Duodenal mucosa (tissue), 2 donors: ENCODE measurements at regions not wholly inside any gene's neighbourhood (a gene's known extent, or its start where the extent isn't known, plus 50 kb on each side); places are given as distances from the start of the nearest gene placed in this dataset.

Source experiments
- H3K27ac ChIP-seq: one replicate; pipeline ENCODE4 v1.7.0; 2013; ENCODE audit warnings: low read depth, low read length
- H3K27me3 ChIP-seq, 2 donors: one replicate each; pipeline ENCODE4 v1.7.0; 2013; ENCODE audit warnings: low read length in 2 of 2, control low read depth in 1 of 2; ENCODE audit not compliant: insufficient read depth in 2 of 2, control insufficient read depth in 1 of 2
- H3K36me3 ChIP-seq, 2 donors: one replicate each; pipeline ENCODE4 v1.7.0; 2013; ENCODE audit warnings: low read length in 2 of 2, control low read depth in 1 of 2; ENCODE audit not compliant: insufficient read depth in 2 of 2, control insufficient read depth in 1 of 2
- H3K4me1 ChIP-seq, 2 donors: one replicate each; pipeline ENCODE4 v1.7.0; 2013; ENCODE audit warnings: low read length in 2 of 2, control low read depth in 1 of 2; ENCODE audit not compliant: insufficient read depth in 2 of 2, control insufficient read depth in 1 of 2
- H3K4me3 ChIP-seq, 2 donors: one replicate each; pipeline ENCODE4 v1.7.0; 2013; ENCODE audit warnings: low read length in 2 of 2, low read depth in 1 of 2
- H3K9ac ChIP-seq, 2 donors: one replicate each; pipeline ENCODE4 v1.7.0; 2013; ENCODE audit warnings: low read length in 2 of 2, low read depth in 1 of 2
- H3K9me3 ChIP-seq, 2 donors: one replicate each; pipeline ENCODE4 v1.7.0; 2013; ENCODE audit warnings: low read length in 2 of 2, control low read depth in 1 of 2; ENCODE audit not compliant: control insufficient read depth in 1 of 2

DNA sequence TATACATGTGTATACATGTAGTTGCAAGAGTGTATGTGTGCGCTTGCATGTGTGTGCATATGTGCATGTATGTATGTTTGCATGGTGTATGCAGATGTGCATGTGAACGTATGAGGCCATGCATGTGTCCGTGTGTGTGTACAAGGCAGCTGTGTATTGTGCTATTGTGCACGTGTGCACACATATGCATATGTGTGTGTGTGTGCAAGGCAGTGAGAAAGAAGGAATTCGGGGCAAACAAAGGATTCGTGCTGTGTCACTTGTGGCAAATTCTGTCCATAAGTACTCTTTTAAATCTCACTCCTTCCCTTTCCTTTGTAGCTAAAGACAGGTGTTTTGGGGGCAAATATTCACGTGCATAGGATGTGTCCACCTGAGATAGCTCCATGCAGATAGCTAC, 227.1 kb downstream of the VRK1 start:
- Histone ChIP-seq H3K36me3 (no peaks in the 10 kb centered on the region), H3K27ac (no peak overlapping the region), H3K4me1 (no peaks in the 10 kb centered on the region), H3K9ac (no peak overlapping the region), H3K27me3 (peaks cover 0 to 7% of the 10 kb centered on the region in 2 donors), H3K9me3 (no peaks in the 10 kb centered on the region), H3K4me3 (no peak overlapping the region)

DNA sequence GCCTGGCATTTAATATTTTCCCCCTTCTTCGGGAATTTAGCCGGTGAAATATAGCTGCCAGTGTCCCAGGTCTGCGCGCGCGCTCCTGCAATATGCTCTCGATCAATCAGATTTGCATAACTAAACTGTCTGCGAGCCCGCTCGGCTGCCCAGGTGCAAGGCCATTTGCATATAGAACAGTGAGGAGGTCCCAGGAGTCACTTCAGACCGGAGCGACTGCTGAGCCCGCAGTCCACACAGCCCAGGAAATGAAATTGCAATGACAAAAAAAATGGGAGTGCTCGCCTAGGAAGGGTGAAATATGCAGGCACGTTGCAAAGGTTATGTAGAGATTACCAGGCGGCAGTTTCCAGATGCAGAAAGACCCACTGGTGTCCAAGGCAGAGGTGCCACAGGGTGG, 228.5 kb downstream of the VRK1 start:
- Histone ChIP-seq H3K36me3 (no peaks in the 10 kb centered on the region), H3K9me3 (no peaks in the 10 kb centered on the region), H3K9ac (no peak overlapping the region), H3K4me3 (no peak overlapping the region), H3K27ac (no peak overlapping the region), H3K4me1 (no peaks in the 10 kb centered on the region), H3K27me3 (peaks cover 0 to 7% of the 10 kb centered on the region in 2 donors)

DNA sequence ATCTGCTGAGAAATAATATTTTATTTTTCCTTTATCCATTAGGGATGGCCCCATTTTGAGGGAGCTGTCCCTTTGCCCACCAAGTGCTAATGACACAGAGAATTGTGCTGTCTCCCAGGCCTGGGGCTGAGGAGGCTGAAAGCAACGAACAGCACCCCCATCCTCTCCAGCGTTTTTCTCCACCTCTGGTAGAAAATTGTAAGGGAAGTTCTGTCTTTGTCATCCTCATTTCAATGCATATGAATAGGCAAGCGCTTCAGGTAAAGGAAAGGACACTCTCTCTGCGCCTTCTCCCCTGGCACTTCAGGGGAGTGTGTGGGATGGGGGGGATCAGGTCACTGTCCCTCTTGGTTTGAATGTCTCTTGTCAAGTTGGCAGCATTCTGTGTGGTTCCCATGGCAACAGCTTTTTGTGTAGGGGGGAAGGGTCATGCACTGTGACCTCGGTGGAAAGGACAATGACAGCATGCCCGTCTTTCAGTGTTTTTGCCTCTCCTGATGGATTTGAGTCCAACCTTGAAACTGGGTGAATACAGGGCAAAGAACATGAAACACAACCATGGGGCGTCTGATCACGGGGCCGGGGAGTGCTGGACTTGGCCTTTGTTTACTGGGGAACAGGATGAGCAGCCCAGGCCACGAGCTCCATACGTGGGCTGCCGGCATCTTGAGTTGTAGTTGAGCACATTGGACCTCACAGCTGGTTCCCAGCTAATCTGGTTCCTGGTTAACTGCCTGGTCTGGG, 230.2 kb downstream of the VRK1 start:
- no peak overlapping the region for H3K4me3 ChIP-seq
- H3K9ac ChIP-seq: no peak overlapping the region
- H3K9me3 ChIP-seq: no peaks in the 10 kb centered on the region
- no peaks in the 10 kb centered on the region for H3K4me1 ChIP-seq
- H3K27me3 ChIP-seq: peaks cover 0 to 11% of the 10 kb centered on the region in 2 donors
- no peak overlapping the region for H3K27ac ChIP-seq
- no peaks in the 10 kb centered on the region for H3K36me3 ChIP-seq

DNA sequence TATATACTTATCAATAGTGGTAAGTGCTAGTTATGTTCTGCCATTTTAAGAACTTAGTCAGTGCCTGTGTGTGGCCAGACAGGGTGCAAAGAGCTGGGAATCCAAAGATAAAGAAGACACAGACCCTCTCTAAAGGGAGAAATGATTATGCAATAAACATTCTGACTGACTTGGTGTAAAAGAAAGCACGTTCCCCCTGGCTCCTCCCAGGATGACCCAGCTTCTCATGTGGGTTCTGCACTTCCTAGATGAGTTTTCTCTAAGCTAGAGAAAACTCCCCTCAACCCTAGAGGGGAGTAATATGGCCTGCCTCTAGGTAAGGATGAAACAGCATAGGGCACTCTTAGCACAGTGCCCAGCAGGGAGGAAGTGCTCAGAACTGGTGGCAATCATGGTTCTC, 231.2 kb downstream of the VRK1 start:
- no peaks in the 10 kb centered on the region for H3K36me3 ChIP-seq
- peaks cover 0 to 16% of the 10 kb centered on the region in 2 donors for H3K27me3 ChIP-seq
- no peaks in the 10 kb centered on the region for H3K4me1 ChIP-seq
- no peaks in the 10 kb centered on the region for H3K9me3 ChIP-seq
- H3K4me3 ChIP-seq: no peak overlapping the region
- H3K9ac ChIP-seq: no peak overlapping the region
- H3K27ac ChIP-seq: no peak overlapping the region

DNA sequence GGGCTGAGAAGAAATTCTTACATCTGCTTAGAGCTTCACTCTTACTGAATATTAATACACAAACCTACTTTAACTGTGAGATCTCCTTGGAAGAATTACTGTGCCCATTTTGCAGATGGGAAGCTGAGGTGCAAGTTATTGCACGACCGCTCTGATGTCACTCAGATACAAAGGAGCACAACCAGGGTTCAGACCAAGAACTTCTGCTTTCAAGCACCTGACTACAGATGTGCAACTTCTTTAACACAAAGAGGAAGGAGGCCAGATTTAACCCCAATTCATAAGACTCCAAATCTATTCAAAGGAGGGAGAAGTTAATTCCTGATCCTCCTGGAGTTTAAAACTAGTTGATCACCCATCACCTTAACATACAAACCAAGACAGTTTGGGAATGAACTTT, 232.6 kb downstream of the VRK1 start:
- no peak overlapping the region for H3K27ac ChIP-seq
- peaks cover 4 to 13% of the 10 kb centered on the region in 2 donors for H3K27me3 ChIP-seq
- no peaks in the 10 kb centered on the region for H3K9me3 ChIP-seq
- H3K9ac ChIP-seq: no peak overlapping the region
- no peaks in the 10 kb centered on the region for H3K36me3 ChIP-seq
- H3K4me3 ChIP-seq: no peak overlapping the region
- no peaks in the 10 kb centered on the region for H3K4me1 ChIP-seq

DNA sequence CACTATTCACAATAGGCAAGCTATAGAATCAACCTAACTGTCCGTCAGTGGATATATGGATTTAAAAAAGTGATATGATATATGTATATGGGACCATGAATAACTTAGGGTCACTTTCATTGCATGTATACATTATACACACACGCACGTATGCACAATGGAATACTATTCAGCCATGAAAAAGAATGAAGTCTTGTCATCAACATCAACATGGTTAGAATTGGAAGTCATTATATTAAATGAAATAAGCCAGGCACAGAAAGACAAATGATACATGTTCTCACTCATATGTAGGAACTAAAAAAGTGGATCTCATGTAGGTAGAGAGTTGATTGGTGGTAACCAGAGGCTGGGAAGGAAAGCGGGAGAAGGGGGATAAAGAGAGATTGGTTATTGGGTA, 234.3 kb downstream of the VRK1 start:
- no peak overlapping the region for H3K9ac ChIP-seq
- H3K27me3 ChIP-seq: peaks cover 4 to 11% of the 10 kb centered on the region in 2 donors
- H3K36me3 ChIP-seq: no peaks in the 10 kb centered on the region

DNA sequence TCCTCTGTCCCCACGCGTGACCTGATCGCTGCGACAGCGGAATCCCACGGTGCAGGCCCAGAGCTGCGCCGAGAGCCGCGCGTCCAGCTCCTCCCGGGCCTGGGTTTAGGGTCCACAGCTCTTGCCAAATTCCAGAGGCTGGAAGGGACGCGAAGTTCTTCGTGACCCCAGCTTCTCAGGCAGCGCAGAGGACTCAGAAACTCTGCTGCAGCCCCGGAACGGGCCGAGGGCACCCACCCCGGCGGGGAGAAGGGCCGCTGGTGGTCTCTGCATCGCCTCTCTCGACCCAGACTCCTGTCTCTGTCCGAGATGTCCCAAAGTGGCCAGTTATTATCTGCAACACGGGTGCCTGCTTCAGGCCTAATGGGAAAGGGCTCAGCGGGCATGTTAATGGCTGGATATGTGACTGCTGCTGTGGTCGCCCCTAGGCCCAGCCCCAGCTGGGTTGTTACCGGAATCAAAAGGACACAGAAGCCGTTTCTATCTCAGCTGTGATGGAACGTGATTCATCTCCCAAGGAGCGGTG, 236.4 kb downstream of the VRK1 start:
- no peaks in the 10 kb centered on the region for H3K9me3 ChIP-seq
- H3K4me3 ChIP-seq: no peak overlapping the region
- H3K27ac ChIP-seq: no peak overlapping the region
- no peaks in the 10 kb centered on the region for H3K36me3 ChIP-seq
- peaks cover 4 to 11% of the 10 kb centered on the region in 2 donors for H3K27me3 ChIP-seq
- no peaks in the 10 kb centered on the region for H3K4me1 ChIP-seq
- no peak overlapping the region for H3K9ac ChIP-seq

More for the DNA sequence above, 234.3 kb downstream of the VRK1 start:
- Histone ChIP-seq H3K4me3 (no peak overlapping the region), H3K27ac (no peak overlapping the region), H3K4me1 (no peaks in the 10 kb centered on the region), H3K9me3 (no peaks in the 10 kb centered on the region)

DNA sequence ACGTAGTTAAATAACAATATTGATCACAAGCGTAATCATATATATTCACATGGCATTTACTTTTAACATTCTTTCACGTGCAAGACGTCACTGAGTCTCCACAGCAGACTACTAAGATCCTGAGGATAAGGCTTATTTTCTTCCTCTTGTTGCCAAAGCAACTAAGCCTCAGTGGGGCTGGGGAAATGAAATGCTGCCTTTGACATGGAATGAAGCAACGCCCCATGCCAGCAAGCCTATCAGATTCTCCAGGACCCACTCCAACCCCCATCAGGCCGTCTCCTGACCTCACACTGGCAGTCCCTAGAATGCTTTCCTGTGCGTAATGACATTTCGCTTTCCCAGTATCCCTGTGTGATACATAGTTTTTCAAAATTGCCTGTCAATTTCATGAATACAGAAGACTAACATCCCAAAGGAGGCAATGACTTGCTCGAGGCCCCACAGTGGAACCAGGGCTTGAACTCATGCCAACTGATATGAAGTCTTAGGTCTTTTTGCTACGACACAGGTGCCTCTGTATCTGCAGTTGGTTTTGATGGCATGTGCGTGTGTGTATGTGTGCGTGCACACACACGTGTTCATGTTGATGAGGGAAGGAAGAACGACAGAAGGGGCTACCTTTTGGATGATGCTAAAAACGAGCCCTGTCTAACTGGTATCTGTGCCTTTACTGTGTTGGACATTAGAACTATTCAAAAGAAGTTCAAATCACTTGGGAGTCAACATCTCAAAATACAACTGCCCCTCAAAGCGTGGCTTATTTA, 239.1 kb downstream of the VRK1 start:
- Histone ChIP-seq H3K27ac (no peak overlapping the region), H3K36me3 (no peaks in the 10 kb centered on the region), H3K9me3 (peaks cover 0 to 7% of the 10 kb centered on the region in 2 donors), H3K9ac (no peak overlapping the region), H3K4me1 (no peaks in the 10 kb centered on the region), H3K27me3 (peaks cover 4 to 11% of the 10 kb centered on the region in 2 donors), H3K4me3 (no peak overlapping the region)

DNA sequence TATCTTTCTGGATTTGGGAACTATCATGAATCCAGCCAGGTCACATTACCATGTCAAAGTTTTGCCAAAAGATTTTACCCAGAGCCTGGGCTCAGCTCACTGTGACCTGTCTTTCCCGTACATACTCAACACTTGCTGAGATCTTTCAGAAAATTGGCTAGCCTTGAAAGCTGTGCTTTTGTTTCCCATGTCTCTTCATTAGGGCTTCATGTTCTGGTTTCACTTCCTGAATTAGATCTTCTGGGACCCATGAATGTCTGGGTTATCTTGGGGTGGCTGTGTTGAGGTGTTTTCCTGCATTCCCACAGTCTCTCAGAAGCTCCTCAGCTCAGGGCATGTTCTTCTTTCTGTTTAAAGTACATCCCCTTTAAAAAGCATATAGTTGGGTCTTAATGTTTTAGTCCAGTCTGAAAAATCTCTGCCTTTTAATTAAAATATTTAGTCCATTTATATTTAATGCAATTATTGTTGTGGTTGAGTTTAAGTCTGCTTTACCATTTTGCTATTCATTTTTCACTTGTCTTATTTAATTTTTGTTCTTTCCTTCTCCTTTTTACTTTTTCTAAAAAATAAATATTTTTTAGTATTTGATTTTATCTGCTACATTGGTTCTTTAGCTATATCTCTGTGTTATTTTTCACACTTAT, 242.7 kb downstream of the VRK1 start:
- peaks cover 0 to 2% of the 10 kb centered on the region in 2 donors for H3K27me3 ChIP-seq
- H3K36me3 ChIP-seq: no peaks in the 10 kb centered on the region
- H3K4me1 ChIP-seq: no peaks in the 10 kb centered on the region
- no peak overlapping the region for H3K4me3 ChIP-seq
- H3K9ac ChIP-seq: no peak overlapping the region
- H3K27ac ChIP-seq: no peak overlapping the region
- H3K9me3 ChIP-seq: peaks cover 0 to 7% of the 10 kb centered on the region in 2 donors

DNA sequence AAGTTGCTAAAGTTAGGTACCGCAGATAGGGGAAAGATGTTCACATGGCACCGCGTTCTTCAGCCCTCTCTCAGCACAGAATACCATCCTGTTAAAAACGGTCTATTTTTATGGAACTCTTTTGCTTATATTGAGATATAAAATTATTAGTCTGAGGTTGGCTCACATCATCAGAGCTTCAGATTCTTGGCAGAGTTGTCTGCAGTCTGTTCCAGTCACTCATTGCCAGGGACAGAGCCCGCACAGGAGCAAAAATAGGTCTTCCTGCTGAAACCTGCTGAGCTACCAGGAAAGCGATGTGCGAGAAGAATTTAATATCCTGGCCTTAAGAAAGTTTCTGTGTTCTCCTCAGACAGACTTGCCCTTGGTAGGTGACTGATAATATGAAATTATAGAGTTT, 249.8 kb downstream of the VRK1 start:
- Histone ChIP-seq H3K27ac (no peak overlapping the region), H3K4me3 (no peak overlapping the region), H3K27me3 (no peaks in the 10 kb centered on the region), H3K4me1 (no peaks in the 10 kb centered on the region), H3K36me3 (no peaks in the 10 kb centered on the region), H3K9me3 (no peaks in the 10 kb centered on the region), H3K9ac (no peak overlapping the region)
